ENCODE measurements at regions not wholly inside any gene's neighbourhood (a gene's known extent, or its start where the extent isn't known, plus 50 kb on each side); places are given as distances from the start of the nearest gene placed in this dataset.

- Histone ChIP-seq H3K27ac (no peak overlapping the region), H3K27me3 (no peaks in the 10 kb centered on the region), H3K4me3 (no peak overlapping the region), H3K36me3 (no peaks in the 10 kb centered on the region), H3K9me3 (no peaks in the 10 kb centered on the region), H3K4me1 (no peaks in the 10 kb centered on the region)
- no peak for ATAC-seq
- peak in 1 of 3 donors; percentile 21 for DNase-seq
- intact Hi-C loops (cut with DNase I), result no loop called here
- TF ChIP-seq POLR2A (IDR thresholded peaks at IDR 0.05) (no peak), CTCF (IDR thresholded peaks at IDR 0.05) (no peak)
- WGBS (ENCODE audit: insufficient coverage, low coverage, low lambda C conversion rate, missing lambda C conversion rate), result 94% methylated on average over 2 of the region's 7 CpGs
Measured at GRCh38 chr6:33872761-33873160, 69.0 kb upstream of the MLN start.

GRCh38 chr6:33869826-33870423 is 66.1 kb upstream of the MLN start:
- no peaks in the 10 kb centered on the region for H3K9me3 ChIP-seq
- DNase-seq (peak in 1 of 3 donors; percentile 35), ATAC-seq (peak in 1 of 4 donors; percentile 11)
- no peaks in the 10 kb centered on the region for H3K36me3 ChIP-seq
- no peak overlapping the region for H3K4me3 ChIP-seq
- no peak overlapping the region for H3K27ac ChIP-seq
- WGBS (ENCODE audit: insufficient coverage, low coverage, low lambda C conversion rate, missing lambda C conversion rate), result 58% methylated on average over 6 of the region's 11 CpGs
- TF ChIP-seq POLR2A (IDR thresholded peaks at IDR 0.05) (no peak), CTCF (IDR thresholded peaks at IDR 0.05) (no peak)
- H3K4me1 ChIP-seq, result no peaks in the 10 kb centered on the region
- H3K27me3 ChIP-seq, result no peaks in the 10 kb centered on the region
- intact Hi-C loops (cut with DNase I), result no loop called here

GRCh38 chr6:33869121-33869520 is 65.3 kb upstream of the MLN start:
- no peaks in the 10 kb centered on the region for H3K9me3 ChIP-seq
- WGBS (ENCODE audit: insufficient coverage, low coverage, low lambda C conversion rate, missing lambda C conversion rate), result 79% methylated on average over 4 of the region's 5 CpGs
- H3K27ac ChIP-seq, result no peak overlapping the region
- no peaks in the 10 kb centered on the region for H3K36me3 ChIP-seq
- peak in 1 of 3 donors; percentile 19 for DNase-seq
- no peak for ATAC-seq
- no peaks in the 10 kb centered on the region for H3K4me1 ChIP-seq
- intact Hi-C loops (cut with DNase I), result no loop called here
- TF ChIP-seq POLR2A (IDR thresholded peaks at IDR 0.05) (no peak), CTCF (IDR thresholded peaks at IDR 0.05) (no peak)
- H3K27me3 ChIP-seq, result no peaks in the 10 kb centered on the region
- no peak overlapping the region for H3K4me3 ChIP-seq

GRCh38 chr6:33868141-33868540 is 64.3 kb upstream of the MLN start:
- Histone ChIP-seq H3K4me3 (no peak overlapping the region), H3K27ac (no peak overlapping the region), H3K36me3 (no peaks in the 10 kb centered on the region), H3K9me3 (no peaks in the 10 kb centered on the region), H3K4me1 (no peaks in the 10 kb centered on the region), H3K27me3 (no peaks in the 10 kb centered on the region)
- no peak for TF ChIP-seq CTCF (IDR thresholded peaks at IDR 0.05)
- TF ChIP-seq POLR2A (IDR thresholded peaks at IDR 0.05), result no peak
- intact Hi-C loops (cut with DNase I), result no loop called here
- DNase-seq, result no peak
- WGBS (ENCODE audit: insufficient coverage, low coverage, low lambda C conversion rate, missing lambda C conversion rate), result 100% methylated on average over 2 of the region's 3 CpGs
- ATAC-seq, result no peak
